Hepatocyte (in vitro differentiated cells): ENCODE measurements at regions not wholly inside any gene's neighbourhood (a gene's known extent, or its start where the extent isn't known, plus 50 kb on each side); places are given as distances from the start of the nearest gene placed in this dataset.

ENCODE experiments used
- DNase-seq: peaks from one replicate; pipeline ENCODE4 v3.0.0-alpha.2; 2016; ENCODE audit warnings: low spot score
- H2AFZ ChIP-seq: fragments of 200-600 bp; sonication (generic); 2 replicates; pipeline ENCODE4 v1.6.0; 2016; ENCODE audit warnings: antibody characterized with exemption, mild to moderate bottlenecking
- H3K27ac ChIP-seq: fragments of 200-600 bp; sonication (generic); 2 replicates; pipeline ENCODE4 v1.5.1; 2016; ENCODE audit warnings: mild to moderate bottlenecking
- H3K27me3 ChIP-seq: fragments of 200-600 bp; sonication (generic); 2 replicates; pipeline ENCODE4 v1.6.1; 2016
- H3K36me3 ChIP-seq: fragments of 200-600 bp; sonication (generic); replicated peaks from 2 replicates; pipeline ENCODE4 v1.5.1; 2016; ENCODE audit warnings: low read depth; ENCODE audit not compliant: insufficient read depth
- H3K4me1 ChIP-seq: fragments of 200-600 bp; sonication (generic); 2 replicates; pipeline ENCODE4 v1.5.1; 2016; ENCODE audit warnings: mild to moderate bottlenecking, moderate library complexity; ENCODE audit not compliant: insufficient read depth
- H3K4me2 ChIP-seq: fragments of 200-600 bp; sonication (generic); 2 replicates; pipeline ENCODE4 v1.6.0; 2016
- H3K4me3 ChIP-seq: fragments of 200-600 bp; sonication (generic); 2 replicates; pipeline ENCODE4 v1.5.1; 2016; ENCODE audit warnings: mild to moderate bottlenecking
- H3K79me2 ChIP-seq: fragments of 200-600 bp; sonication (generic); 2 replicates; pipeline ENCODE4 v1.6.0; 2017; ENCODE audit warnings: mild to moderate bottlenecking
- H3K9me2 ChIP-seq: fragments of 200-600 bp; sonication (generic); replicated peaks from 2 replicates; pipeline ENCODE4 v1.6.0; 2017; ENCODE audit warnings: mild to moderate bottlenecking; ENCODE audit not compliant: insufficient read depth
- H3K9me3 ChIP-seq: fragments of 200-600 bp; sonication (generic); 2 replicates; pipeline ENCODE4 v1.5.1; 2016; ENCODE audit warnings: low read depth, mild to moderate bottlenecking
- H4K20me1 ChIP-seq: fragments of 200-600 bp; sonication (generic); 2 replicates; pipeline ENCODE4 v1.6.0; 2016; ENCODE audit warnings: mild to moderate bottlenecking; ENCODE audit not compliant: insufficient read depth, poor library complexity, severe bottlenecking
- CTCF ChIP-seq: fragments of 200-600 bp; sonication (generic); IDR thresholded peaks from 2 replicates; pipeline ENCODE4 v1.5.1; 2016; ENCODE audit warnings: antibody characterized with exemption, mild to moderate bottlenecking; ENCODE audit not compliant: poor library complexity
- EZH2 ChIP-seq: fragments of 200-600 bp; sonication (generic); IDR thresholded peaks from 2 replicates; pipeline ENCODE4 v1.6.1; 2016; ENCODE audit warnings: antibody characterized with exemption, mild to moderate bottlenecking, borderline replicate concordance
- EZH2phosphoT487 ChIP-seq: fragments of 200-600 bp; sonication (generic); IDR thresholded peaks from one replicate; pipeline ENCODE4 v1.6.1; 2018; ENCODE audit warnings: antibody characterized with exemption, mild to moderate bottlenecking, low read depth, moderate library complexity; ENCODE audit not compliant: unreplicated experiment, severe bottlenecking
- WGBS: methylation state at CpG from one replicate; pipeline ENCODE4 v1.1.6; 2016; ENCODE audit warnings: low lambda C conversion rate; ENCODE audit errors: missing lambda C conversion rate; 5-methylcytosine and 5-hydroxymethylcytosine counted together

- Histone ChIP-seq H4K20me1 (no peaks in the 10 kb centered on the region), H3K27ac (no peak overlapping the region), H2AFZ (no peak overlapping the region), H3K79me2 (no peaks in the 10 kb centered on the region), H3K36me3 (no peaks in the 10 kb centered on the region), H3K9me3 (no peaks in the 10 kb centered on the region), H3K4me1 (no peaks in the 10 kb centered on the region), H3K9me2 (no peaks in the 10 kb centered on the region), H3K27me3 (no peaks in the 10 kb centered on the region), H3K4me2 (no peak overlapping the region), H3K4me3 (no peak overlapping the region)
- 98% methylated on average over 2 of the region's 2 CpGs for WGBS
- TF ChIP-seq EZH2phosphoT487 (no peak), CTCF (no peak), EZH2 (no peak)
- no peak for DNase-seq
These were observed 1159.0 kb downstream of the TYW1 start for GRCh38 chr7:68155676-68156075.

- H3K36me3 ChIP-seq: no peaks in the 10 kb centered on the region
- H3K4me1 ChIP-seq: no peaks in the 10 kb centered on the region
- TF ChIP-seq CTCF (no peak), EZH2 (no peak), EZH2phosphoT487 (no peak)
- H3K27ac ChIP-seq: no peak overlapping the region
- H3K4me2 ChIP-seq: no peak overlapping the region
- H3K27me3 ChIP-seq: no peaks in the 10 kb centered on the region
- DNase-seq: no peak
- WGBS: 38% methylated on average over 2 of the region's 2 CpGs
- no peaks in the 10 kb centered on the region for H3K9me2 ChIP-seq
- H3K4me3 ChIP-seq: no peak overlapping the region
- no peaks in the 10 kb centered on the region for H3K9me3 ChIP-seq
- H3K79me2 ChIP-seq: no peaks in the 10 kb centered on the region
- no peak overlapping the region for H2AFZ ChIP-seq
- H4K20me1 ChIP-seq: no peaks in the 10 kb centered on the region
These were observed 1162.2 kb downstream of the TYW1 start for GRCh38 chr7:68158686-68159295.

GRCh38 chr7:68162712-68163111 is 1166.1 kb downstream of the TYW1 start:
- no peak overlapping the region for H2AFZ ChIP-seq
- H3K4me1 ChIP-seq: no peaks in the 10 kb centered on the region
- H3K27me3 ChIP-seq: no peaks in the 10 kb centered on the region
- H3K9me2 ChIP-seq: no peaks in the 10 kb centered on the region
- H3K4me2 ChIP-seq: no peak overlapping the region
- H3K27ac ChIP-seq: no peak overlapping the region
- no peaks in the 10 kb centered on the region for H4K20me1 ChIP-seq
- TF ChIP-seq EZH2phosphoT487 (no peak), EZH2 (no peak)
- no peak overlapping the region for H3K4me3 ChIP-seq
- H3K36me3 ChIP-seq: no peaks in the 10 kb centered on the region
- no peaks in the 10 kb centered on the region for H3K79me2 ChIP-seq
- WGBS: 85% methylated on average over 8 of the region's 8 CpGs
- no peak for DNase-seq
- no peaks in the 10 kb centered on the region for H3K9me3 ChIP-seq

GRCh38 chr7:68166525-68166924 is 1169.9 kb downstream of the TYW1 start:
- H3K36me3 ChIP-seq: no peaks in the 10 kb centered on the region
- H3K4me1 ChIP-seq: no peaks in the 10 kb centered on the region
- H3K27ac ChIP-seq: no peak overlapping the region
- H2AFZ ChIP-seq: no peak overlapping the region
- H3K9me2 ChIP-seq: no peaks in the 10 kb centered on the region
- no peaks in the 10 kb centered on the region for H3K79me2 ChIP-seq
- H3K27me3 ChIP-seq: no peaks in the 10 kb centered on the region
- no peaks in the 10 kb centered on the region for H3K9me3 ChIP-seq
- no peak overlapping the region for H3K4me2 ChIP-seq
- no peak overlapping the region for H3K4me3 ChIP-seq
- no peak for TF ChIP-seq EZH2phosphoT487
- TF ChIP-seq CTCF: no peak
- no peak for TF ChIP-seq EZH2
- no peak for DNase-seq
- WGBS: 25% methylated on average over 3 of the region's 3 CpGs
- no peaks in the 10 kb centered on the region for H4K20me1 ChIP-seq
